Loucy (cell line): ENCODE measurements at regions not wholly inside any gene's neighbourhood (a gene's known extent, or its start where the extent isn't known, plus 50 kb on each side); places are given as distances from the start of the nearest gene placed in this dataset.

Experiments used
- H2AFZ ChIP-seq: fragments of 200-600 bp; sonication (generic); 2 replicates; pipeline ENCODE4 v1.6.0; 2016; ENCODE audit warnings: antibody characterized with exemption, mild to moderate bottlenecking, low read length, moderate library complexity
- H3F3A ChIP-seq: fragments of 200-600 bp; 2 replicates; pipeline ENCODE4 v1.6.0; 2016; ENCODE audit warnings: antibody characterized with exemption, low read depth, mild to moderate bottlenecking
- H3K27me3 ChIP-seq: fragments of 200-600 bp; sonication (generic); 2 replicates; pipeline ENCODE4 v1.6.1; 2014; ENCODE audit warnings: low read length, mild to moderate bottlenecking; ENCODE audit not compliant: insufficient read depth, poor library complexity, severe bottlenecking
- H3K36me3 ChIP-seq: fragments of 200-600 bp; sonication (generic); 2 replicates; pipeline ENCODE4 v1.6.1; 2016; ENCODE audit warnings: low read length; ENCODE audit not compliant: insufficient read depth
- H3K4me1 ChIP-seq: fragments of 200-600 bp; sonication (generic); 2 replicates; pipeline ENCODE4 v1.5.1; 2014; ENCODE audit warnings: low read length, mild to moderate bottlenecking; ENCODE audit not compliant: insufficient read depth, poor library complexity, severe bottlenecking
- H3K4me2 ChIP-seq: fragments of 200-600 bp; sonication (generic); 2 replicates; pipeline ENCODE4 v1.6.0; 2014; ENCODE audit warnings: antibody characterized with exemption, low read length, low read depth, mild to moderate bottlenecking; ENCODE audit not compliant: poor library complexity, severe bottlenecking
- H3K4me3 ChIP-seq: fragments of 200-600 bp; sonication (generic); 2 replicates; pipeline ENCODE4 v1.5.1; 2014; ENCODE audit warnings: low read length, mild to moderate bottlenecking, mixed read lengths; ENCODE audit not compliant: poor library complexity, severe bottlenecking
- H3K79me2 ChIP-seq: fragments of 200-600 bp; sonication (generic); 2 replicates; pipeline ENCODE4 v1.6.1; 2014; ENCODE audit warnings: low read length; ENCODE audit not compliant: insufficient read depth
- H3K9ac ChIP-seq: fragments of 200-600 bp; sonication (generic); 2 replicates; pipeline ENCODE4 v1.6.0; 2014; ENCODE audit warnings: mild to moderate bottlenecking, low read depth, low read length, moderate library complexity; ENCODE audit not compliant: poor library complexity, severe bottlenecking
- H3K9me2 ChIP-seq: fragments of 200-600 bp; sonication (generic); replicated peaks from 2 replicates; pipeline ENCODE4 v1.6.1; 2016; ENCODE audit warnings: low read depth, low read length, mixed read lengths
- H3K9me3 ChIP-seq: fragments of 200-600 bp; sonication (generic); 2 replicates; pipeline ENCODE4 v1.6.1; 2014; ENCODE audit warnings: mild to moderate bottlenecking, antibody characterized with exemption, low read length, low read depth; ENCODE audit not compliant: insufficient read depth
- H4K20me1 ChIP-seq: fragments of 200-600 bp; sonication (generic); 2 replicates; pipeline ENCODE4 v1.6.0; 2014; ENCODE audit warnings: antibody characterized with exemption, low read length, mild to moderate bottlenecking; ENCODE audit not compliant: insufficient read depth, poor library complexity, severe bottlenecking
- EZH2phosphoT487 ChIP-seq: fragments of 200-600 bp; IDR thresholded peaks from 2 replicates; pipeline ENCODE4 v1.6.1; 2018; ENCODE audit warnings: antibody characterized with exemption, mild to moderate bottlenecking, moderate library complexity, borderline replicate concordance
- TF ChIP-seq, protein P1 (sequence below): fragments of 200-600 bp; sonication (generic); conservative IDR thresholded peaks from 2 replicates; pipeline ENCODE4 v1.5.1; 2014; ENCODE audit warnings: mild to moderate bottlenecking, antibody characterized with exemption, low read length

DNA sequence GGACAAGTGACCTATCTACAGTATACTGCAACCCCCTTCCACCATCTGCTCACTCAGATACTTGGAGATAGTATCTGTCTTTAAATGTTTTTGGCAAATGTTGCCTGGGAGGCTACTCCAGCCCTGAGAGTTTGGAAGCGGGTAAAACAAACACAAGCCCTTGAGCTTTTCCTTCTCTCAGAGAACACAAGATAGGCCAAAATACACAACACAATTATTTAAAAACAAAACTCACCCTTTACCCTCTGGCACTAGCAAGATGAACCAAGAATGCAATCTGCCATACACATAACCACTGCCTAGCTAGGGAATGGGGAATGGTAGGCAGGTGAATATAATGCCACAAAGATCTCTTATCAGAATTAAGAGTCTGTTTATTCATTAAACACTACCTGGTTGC is 324.7 kb upstream of the FAM47C start:
- Histone ChIP-seq H3K27me3 (no peaks in the 10 kb centered on the region), H4K20me1 (no peaks in the 10 kb centered on the region), H3K9me2 (no peaks in the 10 kb centered on the region), H3K4me3 (no peak overlapping the region), H3K4me2 (no peak overlapping the region), H3K36me3 (no peaks in the 10 kb centered on the region), H3K9me3 (no peaks in the 10 kb centered on the region), H3K9ac (no peak overlapping the region), H3K4me1 (no peaks in the 10 kb centered on the region), H3F3A (no peaks in the 10 kb centered on the region), H3K79me2 (no peaks in the 10 kb centered on the region), H2AFZ (no peak overlapping the region)
- TF ChIP-seq, protein P1, sequence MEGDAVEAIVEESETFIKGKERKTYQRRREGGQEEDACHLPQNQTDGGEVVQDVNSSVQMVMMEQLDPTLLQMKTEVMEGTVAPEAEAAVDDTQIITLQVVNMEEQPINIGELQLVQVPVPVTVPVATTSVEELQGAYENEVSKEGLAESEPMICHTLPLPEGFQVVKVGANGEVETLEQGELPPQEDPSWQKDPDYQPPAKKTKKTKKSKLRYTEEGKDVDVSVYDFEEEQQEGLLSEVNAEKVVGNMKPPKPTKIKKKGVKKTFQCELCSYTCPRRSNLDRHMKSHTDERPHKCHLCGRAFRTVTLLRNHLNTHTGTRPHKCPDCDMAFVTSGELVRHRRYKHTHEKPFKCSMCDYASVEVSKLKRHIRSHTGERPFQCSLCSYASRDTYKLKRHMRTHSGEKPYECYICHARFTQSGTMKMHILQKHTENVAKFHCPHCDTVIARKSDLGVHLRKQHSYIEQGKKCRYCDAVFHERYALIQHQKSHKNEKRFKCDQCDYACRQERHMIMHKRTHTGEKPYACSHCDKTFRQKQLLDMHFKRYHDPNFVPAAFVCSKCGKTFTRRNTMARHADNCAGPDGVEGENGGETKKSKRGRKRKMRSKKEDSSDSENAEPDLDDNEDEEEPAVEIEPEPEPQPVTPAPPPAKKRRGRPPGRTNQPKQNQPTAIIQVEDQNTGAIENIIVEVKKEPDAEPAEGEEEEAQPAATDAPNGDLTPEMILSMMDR = no peak
- no peak for TF ChIP-seq EZH2phosphoT487

DNA sequence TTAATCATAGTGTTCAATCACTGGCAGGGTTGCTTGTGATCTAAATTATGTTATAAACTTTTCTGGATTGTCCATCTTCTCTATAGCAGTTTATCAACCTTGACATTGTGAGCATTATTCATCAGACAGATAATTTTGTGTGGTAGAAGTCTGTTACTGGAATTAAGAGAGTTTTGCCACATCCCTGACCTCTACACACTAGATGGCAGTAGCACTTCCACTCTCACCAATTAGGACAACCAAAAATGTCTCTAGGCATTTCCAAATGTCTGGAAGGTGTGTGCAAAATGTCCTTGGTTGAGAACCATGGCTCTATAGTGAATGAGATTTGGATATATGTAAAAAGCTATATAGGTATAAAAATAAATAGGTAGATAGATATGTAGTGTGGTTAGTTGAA is 324.1 kb upstream of the FAM47C start:
- Histone ChIP-seq H3K4me3 (no peak overlapping the region), H2AFZ (no peak overlapping the region), H3F3A (no peaks in the 10 kb centered on the region), H3K27me3 (no peaks in the 10 kb centered on the region), H3K4me1 (no peaks in the 10 kb centered on the region), H3K9me2 (no peaks in the 10 kb centered on the region), H3K4me2 (no peak overlapping the region), H3K9ac (no peak overlapping the region), H4K20me1 (no peaks in the 10 kb centered on the region), H3K36me3 (no peaks in the 10 kb centered on the region), H3K9me3 (no peaks in the 10 kb centered on the region), H3K79me2 (no peaks in the 10 kb centered on the region)
- no peak for TF ChIP-seq EZH2phosphoT487
- TF ChIP-seq, protein P1 = peak; percentile 26; the same call in 1 of the 2 replicates

DNA sequence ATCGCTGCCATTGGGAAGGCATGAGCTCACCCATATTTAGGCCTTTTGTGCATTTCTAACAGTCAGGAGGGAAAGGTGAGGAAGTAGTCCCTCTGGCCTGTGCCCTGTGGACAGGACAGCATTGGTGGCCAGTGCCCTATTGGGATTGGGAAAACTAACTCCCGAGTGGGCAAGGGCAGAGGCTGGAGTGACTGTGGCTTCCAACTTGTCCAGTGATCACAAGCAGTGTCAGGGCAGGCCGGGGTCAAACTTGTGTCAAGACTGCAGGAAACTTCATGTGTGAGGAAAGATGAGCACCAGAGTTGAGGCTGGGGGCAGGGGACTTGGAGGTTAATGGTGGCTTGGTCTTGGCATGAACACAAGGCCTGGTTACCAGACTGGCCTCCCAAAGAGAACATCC is 286.2 kb upstream of the FAM47C start:
- Histone ChIP-seq H2AFZ (no peak overlapping the region), H3F3A (no peaks in the 10 kb centered on the region), H3K27me3 (no peaks in the 10 kb centered on the region), H3K36me3 (no peaks in the 10 kb centered on the region), H3K79me2 (no peaks in the 10 kb centered on the region), H3K4me1 (no peaks in the 10 kb centered on the region), H3K9me2 (no peaks in the 10 kb centered on the region), H3K4me3 (no peak overlapping the region), H3K4me2 (no peak overlapping the region), H3K9me3 (no peaks in the 10 kb centered on the region), H3K9ac (no peak overlapping the region), H4K20me1 (no peaks in the 10 kb centered on the region)
- no peak for TF ChIP-seq EZH2phosphoT487
- TF ChIP-seq, protein P1 = no peak
